H7 (cell line): ENCODE measurements at regions not wholly inside any gene's neighbourhood (a gene's known extent, or its start where the extent isn't known, plus 50 kb on each side); places are given as distances from the start of the nearest gene placed in this dataset.

Source experiments
- DNase-seq: peaks from one replicate; pipeline ENCODE4 v3.0.0; 2012
- H3K27me3 ChIP-seq: 2 replicates; pipeline ENCODE4 v1.6.0; 2011; ENCODE audit warnings: mild to moderate bottlenecking, low read length; ENCODE audit not compliant: control insufficient read depth, insufficient read depth
- H3K36me3 ChIP-seq: replicated peaks from 2 replicates; pipeline ENCODE4 v1.5.1; 2011; ENCODE audit warnings: low read length; ENCODE audit not compliant: control insufficient read depth, insufficient read depth
- H3K4me3 ChIP-seq: 2 replicates; pipeline ENCODE4 v1.5.1; 2011; ENCODE audit warnings: low read depth, mild to moderate bottlenecking, control low read depth, low read length, moderate library complexity; ENCODE audit not compliant: insufficient read depth

GRCh38 chr9:116084497-116084896 is 69.1 kb upstream of the PAPPA start:
- no peaks in the 10 kb centered on the region for H3K27me3 ChIP-seq

GRCh38 chr9:116087246-116087645 is 66.3 kb upstream of the PAPPA start:
- Histone ChIP-seq H3K27me3 (no peaks in the 10 kb centered on the region), H3K36me3 (no peaks in the 10 kb centered on the region), H3K4me3 (no peak overlapping the region)
- DNase-seq = no peak

More at GRCh38 chr9:116084497-116084896, 69.1 kb upstream of the PAPPA start:
- no peaks in the 10 kb centered on the region for H3K36me3 ChIP-seq
- no peak for DNase-seq
- H3K4me3 ChIP-seq = no peak overlapping the region

GRCh38 chr9:116087751-116088194 is 65.8 kb upstream of the PAPPA start:
- H3K36me3 ChIP-seq = no peaks in the 10 kb centered on the region
- H3K27me3 ChIP-seq = no peaks in the 10 kb centered on the region
- no peak for DNase-seq
- H3K4me3 ChIP-seq = no peak overlapping the region

- Histone ChIP-seq H3K36me3 (no peaks in the 10 kb centered on the region), H3K4me3 (no peak overlapping the region), H3K27me3 (no peaks in the 10 kb centered on the region)
- no peak for DNase-seq
Measured at GRCh38 chr9:116088396-116088795, 65.2 kb upstream of the PAPPA start.

GRCh38 chr9:116090030-116090770 is 63.4 kb upstream of the PAPPA start:
- no peak overlapping the region for H3K4me3 ChIP-seq
- H3K36me3 ChIP-seq = no peaks in the 10 kb centered on the region
- H3K27me3 ChIP-seq = no peaks in the 10 kb centered on the region
- no peak for DNase-seq

- no peak for DNase-seq
- Histone ChIP-seq H3K36me3 (no peaks in the 10 kb centered on the region), H3K4me3 (no peak overlapping the region), H3K27me3 (no peaks in the 10 kb centered on the region)
Measured at GRCh38 chr9:116094846-116095245, 58.7 kb upstream of the PAPPA start.

- no peak for DNase-seq
- Histone ChIP-seq H3K4me3 (no peak overlapping the region), H3K36me3 (no peaks in the 10 kb centered on the region), H3K27me3 (no peaks in the 10 kb centered on the region)
Measured at GRCh38 chr9:116095403-116095802, 58.2 kb upstream of the PAPPA start.

GRCh38 chr9:116096046-116096445 is 57.5 kb upstream of the PAPPA start:
- DNase-seq = no peak
- no peaks in the 10 kb centered on the region for H3K27me3 ChIP-seq
- no peak overlapping the region for H3K4me3 ChIP-seq
- H3K36me3 ChIP-seq = no peaks in the 10 kb centered on the region

- no peaks in the 10 kb centered on the region for H3K36me3 ChIP-seq
- H3K27me3 ChIP-seq = no peaks in the 10 kb centered on the region
- H3K4me3 ChIP-seq = no peak overlapping the region
- no peak for DNase-seq
Measured at GRCh38 chr9:116096853-116097252, 56.7 kb upstream of the PAPPA start.

GRCh38 chr9:116098476-116098875 is 55.1 kb upstream of the PAPPA start:
- DNase-seq = no peak
- Histone ChIP-seq H3K36me3 (no peaks in the 10 kb centered on the region), H3K4me3 (no peak overlapping the region), H3K27me3 (no peaks in the 10 kb centered on the region)

- Histone ChIP-seq H3K27me3 (no peaks in the 10 kb centered on the region), H3K36me3 (no peaks in the 10 kb centered on the region), H3K4me3 (no peak overlapping the region)
- no peak for DNase-seq
Measured at GRCh38 chr9:116099821-116100220, 53.8 kb upstream of the PAPPA start.

GRCh38 chr9:116100711-116101121 is 52.9 kb upstream of the PAPPA start:
- DNase-seq = no peak
- H3K27me3 ChIP-seq = no peaks in the 10 kb centered on the region
- H3K4me3 ChIP-seq = no peak overlapping the region
- H3K36me3 ChIP-seq = no peaks in the 10 kb centered on the region

- no peak overlapping the region for H3K4me3 ChIP-seq
- no peaks in the 10 kb centered on the region for H3K36me3 ChIP-seq
- no peaks in the 10 kb centered on the region for H3K27me3 ChIP-seq
- no peak for DNase-seq
Measured at GRCh38 chr9:116101516-116101915, 52.1 kb upstream of the PAPPA start.

- no peak for DNase-seq
- Histone ChIP-seq H3K36me3 (no peaks in the 10 kb centered on the region), H3K4me3 (no peak overlapping the region), H3K27me3 (no peaks in the 10 kb centered on the region)
Measured at GRCh38 chr9:116102596-116102995, 51.0 kb upstream of the PAPPA start.
